Sigmoid colon (tissue), 4 donors: ENCODE measurements at regions not wholly inside any gene's neighbourhood (a gene's known extent, or its start where the extent isn't known, plus 50 kb on each side); places are given as distances from the start of the nearest gene placed in this dataset.

ENCODE experiments used
- EP300 ChIP-seq, 4 donors: sonication (generic); formaldehyde crosslinking; IDR thresholded peaks; one replicate each; pipeline ENCODE4 v1.6.1; 2017; ENCODE audit warnings: antibody characterized with exemption in 4 of 4
- TF ChIP-seq, protein P1 (sequence below), 4 experiments: fragments of 450-650 bp in 3 of 4; fragments of 200-600 bp in 1 of 4; IDR thresholded peaks; one replicate each; pipeline ENCODE4 v1.5.1; 2016 to 2019; ENCODE audit warnings: antibody characterized with exemption in 4 of 4, mild to moderate bottlenecking in 3 of 4, moderate library complexity in 2 of 4

DNA sequence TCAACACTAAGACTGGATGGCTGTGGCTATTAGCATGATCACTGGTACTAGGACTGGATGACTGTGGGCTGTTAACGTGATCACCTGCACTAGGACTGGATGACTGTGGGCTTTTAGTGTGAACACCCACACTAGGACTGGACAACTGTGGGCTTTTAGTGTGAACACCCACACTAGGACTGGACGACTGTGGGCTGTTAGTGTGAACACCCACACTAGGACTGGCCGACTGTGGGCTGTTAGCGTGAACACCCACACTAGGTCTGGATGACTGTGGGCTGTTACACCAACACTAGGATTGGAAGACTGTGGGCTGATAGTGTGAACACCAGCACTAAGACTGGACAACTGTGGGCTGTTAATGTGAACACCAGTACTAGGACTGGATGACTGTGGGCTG, 329.2 kb downstream of the OSTF1 start:
- TF ChIP-seq, protein P1, sequence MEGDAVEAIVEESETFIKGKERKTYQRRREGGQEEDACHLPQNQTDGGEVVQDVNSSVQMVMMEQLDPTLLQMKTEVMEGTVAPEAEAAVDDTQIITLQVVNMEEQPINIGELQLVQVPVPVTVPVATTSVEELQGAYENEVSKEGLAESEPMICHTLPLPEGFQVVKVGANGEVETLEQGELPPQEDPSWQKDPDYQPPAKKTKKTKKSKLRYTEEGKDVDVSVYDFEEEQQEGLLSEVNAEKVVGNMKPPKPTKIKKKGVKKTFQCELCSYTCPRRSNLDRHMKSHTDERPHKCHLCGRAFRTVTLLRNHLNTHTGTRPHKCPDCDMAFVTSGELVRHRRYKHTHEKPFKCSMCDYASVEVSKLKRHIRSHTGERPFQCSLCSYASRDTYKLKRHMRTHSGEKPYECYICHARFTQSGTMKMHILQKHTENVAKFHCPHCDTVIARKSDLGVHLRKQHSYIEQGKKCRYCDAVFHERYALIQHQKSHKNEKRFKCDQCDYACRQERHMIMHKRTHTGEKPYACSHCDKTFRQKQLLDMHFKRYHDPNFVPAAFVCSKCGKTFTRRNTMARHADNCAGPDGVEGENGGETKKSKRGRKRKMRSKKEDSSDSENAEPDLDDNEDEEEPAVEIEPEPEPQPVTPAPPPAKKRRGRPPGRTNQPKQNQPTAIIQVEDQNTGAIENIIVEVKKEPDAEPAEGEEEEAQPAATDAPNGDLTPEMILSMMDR (IDR thresholded peaks at IDR 0.05), result no peak
- no peak for TF ChIP-seq EP300 (IDR thresholded peaks at IDR 0.05)
